Hepatocyte (in vitro differentiated cells): ENCODE measurements at regions not wholly inside any gene's neighbourhood (a gene's known extent, or its start where the extent isn't known, plus 50 kb on each side); places are given as distances from the start of the nearest gene placed in this dataset.

ENCODE experiments used
- EZH2 ChIP-seq: fragments of 200-600 bp; sonication (generic); IDR thresholded peaks from 2 replicates; pipeline ENCODE4 v1.6.1; 2016; ENCODE audit warnings: antibody characterized with exemption, mild to moderate bottlenecking, borderline replicate concordance
- EZH2phosphoT487 ChIP-seq: fragments of 200-600 bp; sonication (generic); IDR thresholded peaks from one replicate; pipeline ENCODE4 v1.6.1; 2018; ENCODE audit warnings: antibody characterized with exemption, mild to moderate bottlenecking, low read depth, moderate library complexity; ENCODE audit not compliant: unreplicated experiment, severe bottlenecking
- TF ChIP-seq, protein P1 (sequence below): fragments of 200-600 bp; sonication (generic); IDR thresholded peaks from 2 replicates; pipeline ENCODE4 v1.5.1; 2016; ENCODE audit warnings: antibody characterized with exemption, mild to moderate bottlenecking; ENCODE audit not compliant: poor library complexity

- TF ChIP-seq, protein P1, sequence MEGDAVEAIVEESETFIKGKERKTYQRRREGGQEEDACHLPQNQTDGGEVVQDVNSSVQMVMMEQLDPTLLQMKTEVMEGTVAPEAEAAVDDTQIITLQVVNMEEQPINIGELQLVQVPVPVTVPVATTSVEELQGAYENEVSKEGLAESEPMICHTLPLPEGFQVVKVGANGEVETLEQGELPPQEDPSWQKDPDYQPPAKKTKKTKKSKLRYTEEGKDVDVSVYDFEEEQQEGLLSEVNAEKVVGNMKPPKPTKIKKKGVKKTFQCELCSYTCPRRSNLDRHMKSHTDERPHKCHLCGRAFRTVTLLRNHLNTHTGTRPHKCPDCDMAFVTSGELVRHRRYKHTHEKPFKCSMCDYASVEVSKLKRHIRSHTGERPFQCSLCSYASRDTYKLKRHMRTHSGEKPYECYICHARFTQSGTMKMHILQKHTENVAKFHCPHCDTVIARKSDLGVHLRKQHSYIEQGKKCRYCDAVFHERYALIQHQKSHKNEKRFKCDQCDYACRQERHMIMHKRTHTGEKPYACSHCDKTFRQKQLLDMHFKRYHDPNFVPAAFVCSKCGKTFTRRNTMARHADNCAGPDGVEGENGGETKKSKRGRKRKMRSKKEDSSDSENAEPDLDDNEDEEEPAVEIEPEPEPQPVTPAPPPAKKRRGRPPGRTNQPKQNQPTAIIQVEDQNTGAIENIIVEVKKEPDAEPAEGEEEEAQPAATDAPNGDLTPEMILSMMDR: no peak
- TF ChIP-seq EZH2phosphoT487 (no peak), EZH2 (no peak)
Measured at GRCh38 chr15:88388686-88389085, 78.5 kb downstream of the MRPL46 start.
